ENCODE measurements at regions not wholly inside any gene's neighbourhood (a gene's known extent, or its start where the extent isn't known, plus 50 kb on each side); places are given as distances from the start of the nearest gene placed in this dataset.

GRCh38 chr1:5221451-5221850 is 567.0 kb downstream of the AJAP1 start:
- DNase-seq (ENCODE audit: low read depth) = no peak
- H3K4me3 ChIP-seq (ENCODE audit: control insufficient read depth, low read depth, low read length) = no peak overlapping the region
- TF ChIP-seq, protein P1, sequence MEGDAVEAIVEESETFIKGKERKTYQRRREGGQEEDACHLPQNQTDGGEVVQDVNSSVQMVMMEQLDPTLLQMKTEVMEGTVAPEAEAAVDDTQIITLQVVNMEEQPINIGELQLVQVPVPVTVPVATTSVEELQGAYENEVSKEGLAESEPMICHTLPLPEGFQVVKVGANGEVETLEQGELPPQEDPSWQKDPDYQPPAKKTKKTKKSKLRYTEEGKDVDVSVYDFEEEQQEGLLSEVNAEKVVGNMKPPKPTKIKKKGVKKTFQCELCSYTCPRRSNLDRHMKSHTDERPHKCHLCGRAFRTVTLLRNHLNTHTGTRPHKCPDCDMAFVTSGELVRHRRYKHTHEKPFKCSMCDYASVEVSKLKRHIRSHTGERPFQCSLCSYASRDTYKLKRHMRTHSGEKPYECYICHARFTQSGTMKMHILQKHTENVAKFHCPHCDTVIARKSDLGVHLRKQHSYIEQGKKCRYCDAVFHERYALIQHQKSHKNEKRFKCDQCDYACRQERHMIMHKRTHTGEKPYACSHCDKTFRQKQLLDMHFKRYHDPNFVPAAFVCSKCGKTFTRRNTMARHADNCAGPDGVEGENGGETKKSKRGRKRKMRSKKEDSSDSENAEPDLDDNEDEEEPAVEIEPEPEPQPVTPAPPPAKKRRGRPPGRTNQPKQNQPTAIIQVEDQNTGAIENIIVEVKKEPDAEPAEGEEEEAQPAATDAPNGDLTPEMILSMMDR (IDR thresholded peaks at IDR 0.05; ENCODE audit: control insufficient read depth, insufficient read depth, low read depth, low read length, missing control alignments) = no peak

DNA sequence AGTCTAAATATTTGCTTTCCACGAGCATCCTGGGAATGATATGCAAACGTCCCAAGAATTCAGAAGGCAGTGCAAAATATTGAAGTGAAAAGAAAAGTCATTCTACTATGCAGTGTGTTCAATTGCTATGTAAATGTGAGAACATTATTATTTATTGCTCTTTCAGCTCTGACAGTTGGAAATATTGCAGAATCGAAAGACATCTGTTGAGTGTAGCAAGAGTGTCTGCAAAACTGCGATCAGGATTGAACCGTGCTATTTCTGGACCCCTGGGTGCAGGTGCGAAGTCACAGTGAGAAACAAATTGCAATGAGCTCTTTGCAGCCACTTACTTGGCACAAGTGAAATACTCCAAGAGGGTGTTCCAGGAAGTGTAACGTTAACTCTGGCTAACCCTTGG is 566.4 kb downstream of the AJAP1 start:
- DNase-seq (ENCODE audit: low read depth) = no peak
- no peak overlapping the region for H3K4me3 ChIP-seq (ENCODE audit: control insufficient read depth, low read depth, low read length)
- TF ChIP-seq, protein P1 (IDR thresholded peaks at IDR 0.05; ENCODE audit: control insufficient read depth, insufficient read depth, low read depth, low read length, missing control alignments) = no peak

DNA sequence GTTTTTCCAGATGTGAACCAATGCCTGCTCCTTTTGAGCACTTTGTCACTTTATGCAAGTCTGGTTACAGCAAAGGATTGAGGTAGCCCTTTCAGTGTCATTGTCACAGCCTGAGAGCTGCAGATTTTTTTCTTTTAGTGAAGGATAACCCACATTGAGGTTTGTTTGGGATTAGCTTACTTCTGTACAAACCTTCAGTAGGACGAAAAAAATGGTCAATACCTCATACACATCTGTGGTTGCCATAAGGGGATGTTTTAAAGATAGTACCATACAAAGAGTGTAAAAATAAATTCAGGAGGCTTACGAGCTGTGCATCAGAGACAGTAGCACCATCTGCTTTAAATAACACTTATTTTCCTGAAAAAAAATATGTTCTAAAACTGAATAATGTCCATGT is 566.0 kb downstream of the AJAP1 start:
- no peak for DNase-seq (ENCODE audit: low read depth)
- TF ChIP-seq, protein P1 (IDR thresholded peaks at IDR 0.05; ENCODE audit: control insufficient read depth, insufficient read depth, low read depth, low read length, missing control alignments) = no peak
- H3K4me3 ChIP-seq (ENCODE audit: control insufficient read depth, low read depth, low read length) = no peak overlapping the region

DNA sequence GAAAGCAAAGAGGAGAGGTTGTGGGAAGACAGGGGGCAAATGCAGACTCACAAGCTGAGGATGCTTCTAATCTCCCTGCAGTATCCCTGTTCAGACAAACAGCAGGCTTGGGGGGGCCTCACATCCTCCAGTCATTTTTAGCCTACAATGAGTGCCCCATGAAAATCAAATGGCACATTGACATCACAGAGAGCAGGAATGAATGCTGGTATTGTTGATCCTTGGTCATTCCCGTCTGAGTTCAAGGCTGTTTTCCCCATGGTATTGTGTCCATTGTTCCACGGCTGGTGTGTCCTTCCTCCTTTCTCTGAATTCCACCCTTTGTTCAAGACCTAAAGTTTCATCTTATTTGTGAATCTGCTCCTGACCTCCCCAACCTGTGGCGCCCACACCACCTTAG is 545.6 kb downstream of the AJAP1 start:
- DNase-seq (ENCODE audit: low read depth) = no peak
- TF ChIP-seq, protein P1 (IDR thresholded peaks at IDR 0.05; ENCODE audit: control insufficient read depth, insufficient read depth, low read depth, low read length, missing control alignments) = no peak
- H3K4me3 ChIP-seq (ENCODE audit: control insufficient read depth, low read depth, low read length) = no peak overlapping the region

GRCh38 chr1:5198328-5198727 is 543.9 kb downstream of the AJAP1 start:
- DNase-seq (ENCODE audit: low read depth) = no peak
- TF ChIP-seq, protein P1 (IDR thresholded peaks at IDR 0.05; ENCODE audit: control insufficient read depth, insufficient read depth, low read depth, low read length, missing control alignments) = no peak
- no peak overlapping the region for H3K4me3 ChIP-seq (ENCODE audit: control insufficient read depth, low read depth, low read length)

- H3K4me3 ChIP-seq (ENCODE audit: control insufficient read depth, low read depth, low read length) = no peak overlapping the region
- DNase-seq (ENCODE audit: low read depth) = no peak
- TF ChIP-seq, protein P1 (IDR thresholded peaks at IDR 0.05; ENCODE audit: control insufficient read depth, insufficient read depth, low read depth, low read length, missing control alignments) = no peak
Observed at GRCh38 chr1:5191470-5191869, 537.1 kb downstream of the AJAP1 start.

DNA sequence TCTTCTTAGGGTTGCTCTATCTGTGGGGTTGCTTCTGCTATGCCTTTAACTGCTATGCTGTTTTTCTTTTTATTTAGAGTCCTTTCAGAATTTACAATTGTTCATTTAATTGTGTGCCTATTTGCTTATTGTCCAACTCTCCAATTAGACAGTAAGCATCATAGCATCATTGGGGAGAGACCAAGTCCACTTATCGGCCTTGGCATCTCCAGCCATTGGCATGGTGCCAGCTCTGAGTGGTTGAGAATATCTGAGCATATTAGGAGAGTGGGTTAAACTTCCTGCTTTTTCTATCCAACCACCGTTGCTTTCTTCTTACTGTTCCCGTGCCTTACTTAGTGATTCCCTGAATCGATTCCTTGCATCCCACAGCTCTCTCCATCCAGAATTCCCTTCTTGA is 535.0 kb downstream of the AJAP1 start:
- TF ChIP-seq, protein P1 (IDR thresholded peaks at IDR 0.05; ENCODE audit: control insufficient read depth, insufficient read depth, low read depth, low read length, missing control alignments) = no peak
- no peak overlapping the region for H3K4me3 ChIP-seq (ENCODE audit: control insufficient read depth, low read depth, low read length)
- DNase-seq (ENCODE audit: low read depth) = no peak
